ENCODE measurements at regions not wholly inside any gene's neighbourhood (a gene's known extent, or its start where the extent isn't known, plus 50 kb on each side); places are given as distances from the start of the nearest gene placed in this dataset.

DNA sequence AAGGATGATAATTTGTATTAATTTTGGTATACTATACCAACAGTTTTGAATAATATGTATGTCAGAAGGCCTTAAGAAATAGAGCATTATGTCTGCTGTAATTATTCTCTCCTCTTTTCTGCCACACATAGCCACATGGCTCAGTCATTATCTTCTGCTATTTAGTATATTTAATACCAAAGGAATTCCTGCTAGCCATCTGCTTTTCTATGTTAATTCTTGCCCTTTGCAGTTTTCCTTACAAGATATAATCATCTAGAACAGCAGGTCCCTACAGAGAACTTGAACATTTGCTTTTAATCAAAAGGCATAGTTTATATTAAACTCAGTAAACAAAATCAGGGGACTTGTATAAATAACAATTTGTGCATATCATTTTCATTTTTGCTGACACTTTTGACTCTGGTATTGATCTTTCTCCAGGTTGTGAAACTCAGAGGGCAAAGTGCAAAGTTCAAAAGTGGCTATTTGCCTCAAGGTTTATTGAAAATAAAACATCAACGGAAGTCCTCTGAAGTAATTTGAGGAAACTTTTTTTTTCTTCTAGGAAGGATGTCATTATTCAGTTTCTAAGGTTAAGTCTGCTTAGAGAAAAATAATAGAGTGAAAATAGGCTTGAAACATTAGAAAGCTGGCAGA is 702.0 kb downstream of the KCNJ2 start:
- TF ChIP-seq, protein P1, sequence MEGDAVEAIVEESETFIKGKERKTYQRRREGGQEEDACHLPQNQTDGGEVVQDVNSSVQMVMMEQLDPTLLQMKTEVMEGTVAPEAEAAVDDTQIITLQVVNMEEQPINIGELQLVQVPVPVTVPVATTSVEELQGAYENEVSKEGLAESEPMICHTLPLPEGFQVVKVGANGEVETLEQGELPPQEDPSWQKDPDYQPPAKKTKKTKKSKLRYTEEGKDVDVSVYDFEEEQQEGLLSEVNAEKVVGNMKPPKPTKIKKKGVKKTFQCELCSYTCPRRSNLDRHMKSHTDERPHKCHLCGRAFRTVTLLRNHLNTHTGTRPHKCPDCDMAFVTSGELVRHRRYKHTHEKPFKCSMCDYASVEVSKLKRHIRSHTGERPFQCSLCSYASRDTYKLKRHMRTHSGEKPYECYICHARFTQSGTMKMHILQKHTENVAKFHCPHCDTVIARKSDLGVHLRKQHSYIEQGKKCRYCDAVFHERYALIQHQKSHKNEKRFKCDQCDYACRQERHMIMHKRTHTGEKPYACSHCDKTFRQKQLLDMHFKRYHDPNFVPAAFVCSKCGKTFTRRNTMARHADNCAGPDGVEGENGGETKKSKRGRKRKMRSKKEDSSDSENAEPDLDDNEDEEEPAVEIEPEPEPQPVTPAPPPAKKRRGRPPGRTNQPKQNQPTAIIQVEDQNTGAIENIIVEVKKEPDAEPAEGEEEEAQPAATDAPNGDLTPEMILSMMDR (IDR thresholded peaks at IDR 0.05; ENCODE audit: low read length): no peak
- TF ChIP-seq EZH2 (IDR thresholded peaks at IDR 0.05; ENCODE audit: borderline replicate concordance, low read length): no peak

Measured in OCI-LY1 (cell line).